Loucy (cell line): ENCODE measurements at regions not wholly inside any gene's neighbourhood (a gene's known extent, or its start where the extent isn't known, plus 50 kb on each side); places are given as distances from the start of the nearest gene placed in this dataset.

Source experiments
- EZH2phosphoT487 ChIP-seq: fragments of 200-600 bp; IDR thresholded peaks from 2 replicates; pipeline ENCODE4 v1.6.1; 2018; ENCODE audit warnings: antibody characterized with exemption, mild to moderate bottlenecking, moderate library complexity, borderline replicate concordance
- TF ChIP-seq, protein P1 (sequence below): fragments of 200-600 bp; sonication (generic); conservative IDR thresholded peaks from 2 replicates; pipeline ENCODE4 v1.5.1; 2014; ENCODE audit warnings: mild to moderate bottlenecking, antibody characterized with exemption, low read length

GRCh38 chr2:164285576-164285975 lies 335.7 kb downstream of the GRB14 start:
- TF ChIP-seq, protein P1, sequence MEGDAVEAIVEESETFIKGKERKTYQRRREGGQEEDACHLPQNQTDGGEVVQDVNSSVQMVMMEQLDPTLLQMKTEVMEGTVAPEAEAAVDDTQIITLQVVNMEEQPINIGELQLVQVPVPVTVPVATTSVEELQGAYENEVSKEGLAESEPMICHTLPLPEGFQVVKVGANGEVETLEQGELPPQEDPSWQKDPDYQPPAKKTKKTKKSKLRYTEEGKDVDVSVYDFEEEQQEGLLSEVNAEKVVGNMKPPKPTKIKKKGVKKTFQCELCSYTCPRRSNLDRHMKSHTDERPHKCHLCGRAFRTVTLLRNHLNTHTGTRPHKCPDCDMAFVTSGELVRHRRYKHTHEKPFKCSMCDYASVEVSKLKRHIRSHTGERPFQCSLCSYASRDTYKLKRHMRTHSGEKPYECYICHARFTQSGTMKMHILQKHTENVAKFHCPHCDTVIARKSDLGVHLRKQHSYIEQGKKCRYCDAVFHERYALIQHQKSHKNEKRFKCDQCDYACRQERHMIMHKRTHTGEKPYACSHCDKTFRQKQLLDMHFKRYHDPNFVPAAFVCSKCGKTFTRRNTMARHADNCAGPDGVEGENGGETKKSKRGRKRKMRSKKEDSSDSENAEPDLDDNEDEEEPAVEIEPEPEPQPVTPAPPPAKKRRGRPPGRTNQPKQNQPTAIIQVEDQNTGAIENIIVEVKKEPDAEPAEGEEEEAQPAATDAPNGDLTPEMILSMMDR: no peak
- TF ChIP-seq EZH2phosphoT487: no peak
